ENCODE measurements at regions not wholly inside any gene's neighbourhood (a gene's known extent, or its start where the extent isn't known, plus 50 kb on each side); places are given as distances from the start of the nearest gene placed in this dataset.

DNA sequence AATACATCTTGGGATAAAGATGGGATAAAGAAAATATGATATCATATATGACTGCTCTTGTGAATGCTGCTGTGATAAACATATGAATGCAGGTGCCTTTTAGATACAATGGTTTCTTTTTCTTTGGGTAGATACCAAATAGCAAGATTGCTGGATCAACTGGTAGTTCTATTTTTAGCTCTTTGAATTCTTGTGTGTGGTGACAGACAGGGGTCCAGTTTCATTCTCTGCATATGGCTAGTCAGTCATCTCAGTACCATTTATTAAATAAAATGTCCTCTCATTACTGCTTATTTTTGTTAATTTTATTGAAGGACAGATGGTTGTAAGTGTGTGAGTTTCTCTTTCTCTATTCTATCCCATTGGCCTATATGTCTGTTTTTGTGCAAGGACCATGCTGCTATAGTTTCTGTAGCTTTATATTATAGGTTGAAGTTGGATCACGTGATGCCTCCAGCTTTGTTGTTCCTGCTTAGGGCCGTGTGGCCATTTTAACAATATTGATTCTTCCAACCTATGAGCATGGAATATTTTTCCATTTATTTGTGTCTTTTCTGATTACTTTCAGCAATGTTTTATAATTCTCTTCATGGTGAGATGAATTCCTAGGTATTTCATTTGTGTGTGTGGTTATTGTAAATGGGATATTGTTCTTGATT lies 1089.8 kb upstream of the CADM2 start:
- Histone ChIP-seq H3K27me3 (no peaks in the 10 kb centered on the region), H3K4me3 (no peak overlapping the region), H3K9me3 (no peaks in the 10 kb centered on the region), H3K36me3 (no peaks in the 10 kb centered on the region), H3K27ac (no peak overlapping the region), H3K4me1 (no peaks in the 10 kb centered on the region)
- DNase-seq (ENCODE audit: low spot score in 2 of 2), result no peak
- no peak for TF ChIP-seq POLR2AphosphoS5 (IDR thresholded peaks at IDR 0.05)
- TF ChIP-seq, protein P1, sequence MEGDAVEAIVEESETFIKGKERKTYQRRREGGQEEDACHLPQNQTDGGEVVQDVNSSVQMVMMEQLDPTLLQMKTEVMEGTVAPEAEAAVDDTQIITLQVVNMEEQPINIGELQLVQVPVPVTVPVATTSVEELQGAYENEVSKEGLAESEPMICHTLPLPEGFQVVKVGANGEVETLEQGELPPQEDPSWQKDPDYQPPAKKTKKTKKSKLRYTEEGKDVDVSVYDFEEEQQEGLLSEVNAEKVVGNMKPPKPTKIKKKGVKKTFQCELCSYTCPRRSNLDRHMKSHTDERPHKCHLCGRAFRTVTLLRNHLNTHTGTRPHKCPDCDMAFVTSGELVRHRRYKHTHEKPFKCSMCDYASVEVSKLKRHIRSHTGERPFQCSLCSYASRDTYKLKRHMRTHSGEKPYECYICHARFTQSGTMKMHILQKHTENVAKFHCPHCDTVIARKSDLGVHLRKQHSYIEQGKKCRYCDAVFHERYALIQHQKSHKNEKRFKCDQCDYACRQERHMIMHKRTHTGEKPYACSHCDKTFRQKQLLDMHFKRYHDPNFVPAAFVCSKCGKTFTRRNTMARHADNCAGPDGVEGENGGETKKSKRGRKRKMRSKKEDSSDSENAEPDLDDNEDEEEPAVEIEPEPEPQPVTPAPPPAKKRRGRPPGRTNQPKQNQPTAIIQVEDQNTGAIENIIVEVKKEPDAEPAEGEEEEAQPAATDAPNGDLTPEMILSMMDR (IDR thresholded peaks at IDR 0.05), result no peak
- TF ChIP-seq POLR2A (IDR thresholded peaks at IDR 0.05), result no peak
- intact Hi-C loops (cut with DNase I; ENCODE audit: low total_unique reads), result no loop called here

DNA sequence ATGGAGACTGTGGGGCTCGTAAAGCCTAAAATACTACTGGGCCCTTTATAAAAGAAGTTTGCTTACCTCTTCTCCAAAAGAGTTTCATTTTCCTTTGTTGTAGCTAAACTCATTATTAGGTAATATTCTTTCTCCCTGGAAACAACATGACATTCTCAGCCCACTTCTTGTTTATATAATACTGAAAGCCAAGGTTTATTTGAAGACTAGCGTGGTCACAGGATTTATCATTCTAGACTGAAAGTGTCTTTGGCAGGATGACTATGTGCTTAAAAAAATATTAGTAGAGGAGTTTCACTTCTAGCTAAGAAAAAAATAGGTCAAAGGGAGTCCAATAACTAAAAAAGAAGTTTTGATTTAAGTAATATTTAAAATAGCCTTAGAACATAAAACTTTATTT lies 1085.2 kb upstream of the CADM2 start:
- no peak for DNase-seq (ENCODE audit: low spot score in 2 of 2)
- intact Hi-C loops (cut with DNase I; ENCODE audit: low total_unique reads), result no loop called here
- no peak for TF ChIP-seq POLR2A (IDR thresholded peaks at IDR 0.05)
- TF ChIP-seq POLR2AphosphoS5 (IDR thresholded peaks at IDR 0.05), result no peak
- TF ChIP-seq, protein P1 (IDR thresholded peaks at IDR 0.05), result no peak
- Histone ChIP-seq H3K36me3 (no peaks in the 10 kb centered on the region), H3K27me3 (no peaks in the 10 kb centered on the region), H3K4me1 (no peaks in the 10 kb centered on the region), H3K9me3 (peaks cover 0 to 8% of the 10 kb centered on the region in 2 donors), H3K4me3 (no peak overlapping the region), H3K27ac (no peak overlapping the region)

DNA sequence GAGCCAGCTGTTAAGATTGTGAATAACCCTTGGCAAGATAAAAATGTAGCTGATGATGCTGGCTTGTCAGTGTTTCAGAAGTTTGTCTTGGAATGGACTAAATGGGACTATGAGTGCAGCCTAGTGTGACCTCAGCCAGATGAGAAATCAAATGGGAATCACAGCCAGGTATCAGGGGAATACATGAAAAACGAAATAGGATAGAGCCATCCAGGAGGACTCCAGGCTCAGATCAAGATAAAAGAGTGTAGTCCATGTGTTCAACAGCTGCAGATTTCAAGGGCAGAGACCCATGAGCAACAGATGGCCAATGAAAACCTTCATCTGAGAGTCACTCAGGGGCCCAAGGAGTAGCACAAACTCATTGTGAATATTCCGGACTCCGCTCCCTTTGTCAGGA lies 1080.9 kb upstream of the CADM2 start:
- H3K4me3 ChIP-seq, result no peak overlapping the region
- peaks cover 0 to 8% of the 10 kb centered on the region in 2 donors for H3K9me3 ChIP-seq
- DNase-seq (ENCODE audit: low spot score in 2 of 2), result no peak
- intact Hi-C loops (cut with DNase I; ENCODE audit: low total_unique reads), result no loop called here
- no peak overlapping the region for H3K27ac ChIP-seq
- H3K27me3 ChIP-seq, result no peaks in the 10 kb centered on the region
- no peaks in the 10 kb centered on the region for H3K36me3 ChIP-seq
- H3K4me1 ChIP-seq, result no peaks in the 10 kb centered on the region
- TF ChIP-seq POLR2A (IDR thresholded peaks at IDR 0.05) (no peak), POLR2AphosphoS5 (IDR thresholded peaks at IDR 0.05) (no peak)
- TF ChIP-seq, protein P1 (IDR thresholded peaks at IDR 0.05), result no peak

DNA sequence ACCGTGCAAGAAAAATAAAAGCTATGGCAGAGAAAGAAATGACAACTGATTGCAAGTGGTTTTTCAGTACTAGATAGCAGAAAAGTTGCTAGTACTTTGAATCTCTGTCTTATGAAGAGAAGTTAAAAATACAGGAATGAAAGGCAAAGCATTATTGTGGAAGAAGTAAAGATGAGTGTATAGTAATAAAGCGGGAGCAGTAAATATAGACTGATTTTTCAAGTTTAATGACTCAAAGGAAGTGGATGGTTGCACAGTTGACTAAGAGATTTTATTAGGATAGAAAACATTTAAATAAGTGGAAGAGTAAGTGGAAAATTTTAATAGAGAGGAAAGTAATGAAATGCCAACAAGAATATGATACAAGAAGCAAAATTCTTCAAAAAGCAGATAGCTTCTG lies 1076.1 kb upstream of the CADM2 start:
- Histone ChIP-seq H3K9me3 (no peaks in the 10 kb centered on the region), H3K4me3 (no peak overlapping the region)

DNA sequence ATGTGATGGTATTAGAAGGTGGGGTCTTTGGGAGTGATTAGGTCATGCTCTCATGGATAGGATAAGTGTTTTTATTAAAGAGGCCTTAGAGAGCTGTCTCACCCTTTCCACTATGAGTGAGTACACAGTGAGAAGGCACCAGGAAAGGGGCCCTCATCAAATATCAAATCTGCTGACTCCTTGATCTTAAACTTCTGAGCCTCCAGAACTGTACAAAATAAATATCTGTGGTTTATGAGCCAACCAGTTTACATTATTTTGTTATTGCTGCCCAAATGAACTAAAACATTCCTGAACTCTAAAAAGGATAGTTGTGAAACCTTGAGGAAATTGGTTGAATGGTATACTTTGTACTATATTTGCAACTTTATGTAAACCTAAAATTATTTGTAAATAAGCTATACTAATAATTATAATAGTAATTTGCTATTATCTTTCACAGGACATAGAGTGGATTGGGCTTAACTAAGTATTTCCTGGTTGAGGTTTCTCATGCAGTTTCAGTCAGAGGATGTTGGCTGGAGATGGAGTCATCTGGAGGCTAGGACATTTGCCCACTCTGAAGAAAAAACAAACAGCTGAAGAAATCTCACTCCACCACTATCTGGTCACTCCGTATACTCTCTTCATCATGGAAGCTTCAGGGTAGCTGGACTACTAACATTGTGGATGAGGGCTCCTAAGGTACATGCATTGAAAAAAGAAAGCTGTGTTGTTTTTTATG lies 1068.6 kb upstream of the CADM2 start:
- Histone ChIP-seq H3K36me3 (no peaks in the 10 kb centered on the region), H3K4me1 (no peaks in the 10 kb centered on the region), H3K4me3 (no peak overlapping the region), H3K9me3 (no peaks in the 10 kb centered on the region), H3K27me3 (no peaks in the 10 kb centered on the region), H3K27ac (no peak overlapping the region)
- no peak for DNase-seq (ENCODE audit: low spot score in 2 of 2)
- TF ChIP-seq POLR2A (IDR thresholded peaks at IDR 0.05) (no peak), POLR2AphosphoS5 (IDR thresholded peaks at IDR 0.05) (no peak)
- TF ChIP-seq, protein P1 (IDR thresholded peaks at IDR 0.05), result no peak
- intact Hi-C loops (cut with DNase I; ENCODE audit: low total_unique reads), result no loop called here

More for the DNA sequence above, 1076.1 kb upstream of the CADM2 start:
- H3K27me3 ChIP-seq, result no peaks in the 10 kb centered on the region
- no peak for DNase-seq (ENCODE audit: low spot score in 2 of 2)
- intact Hi-C loops (cut with DNase I; ENCODE audit: low total_unique reads), result no loop called here
- H3K27ac ChIP-seq, result no peak overlapping the region
- no peaks in the 10 kb centered on the region for H3K36me3 ChIP-seq
- H3K4me1 ChIP-seq, result no peaks in the 10 kb centered on the region
- TF ChIP-seq POLR2AphosphoS5 (IDR thresholded peaks at IDR 0.05) (no peak), POLR2A (IDR thresholded peaks at IDR 0.05) (no peak)
- TF ChIP-seq, protein P1 (IDR thresholded peaks at IDR 0.05), result no peak

Data from breast epithelium (tissue), 4 donors.